HEK293 (cell line): ENCODE measurements at regions not wholly inside any gene's neighbourhood (a gene's known extent, or its start where the extent isn't known, plus 50 kb on each side); places are given as distances from the start of the nearest gene placed in this dataset.

ENCODE experiments used
- CTCF ChIA-PET: fragments of 350-600 bp; formaldehyde crosslinking; extraction: SDS; loops from one replicate; lab custom pipeline; 2021; ENCODE audit warnings: antibody characterized with exemption; lab: Yijun Ruan, JAX
- POLR2A ChIA-PET: fragments of 300-600 bp; formaldehyde crosslinking; extraction: SDS; loops from one replicate; lab custom pipeline; 2020; ENCODE audit warnings: antibody characterized with exemption, inconsistent platforms; lab: Yijun Ruan, JAX
- H3K27ac ChIP-seq: fragments of 200-500 bp; sonication (Bioruptor generic); 2 replicates; pipeline ENCODE4 v1.5.1; 2014; ENCODE audit warnings: low read depth, low read length, control low read depth, inconsistent platforms; ENCODE audit errors: extremely low read depth
- H3K36me3 ChIP-seq, 2 experiments: fragments of 200-500 bp in 1 of 2; sonication (Bioruptor generic) in 1 of 2; 1 replicate in 1 of 2; 2 replicates in 1 of 2; pipeline ENCODE4 v1.5.1; 2014 to 2017; ENCODE audit warnings: inconsistent platforms in 2 of 2, low read length in 2 of 2; ENCODE audit not compliant: control insufficient read depth in 2 of 2, insufficient read depth in 1 of 2
- H3K4me1 ChIP-seq: fragments of 200-500 bp; sonication (Bioruptor generic); 2 replicates; pipeline ENCODE4 v1.5.1; 2014; ENCODE audit warnings: mild to moderate bottlenecking, low read length, inconsistent platforms; ENCODE audit not compliant: control insufficient read depth, insufficient read depth
- H3K4me3 ChIP-seq: 2 replicates; pipeline ENCODE4 v1.5.1; 2011; ENCODE audit warnings: low read depth, mild to moderate bottlenecking, control low read depth, low read length, moderate library complexity
- H3K9me3 ChIP-seq: fragments of 200-500 bp; sonication (Bioruptor generic); 2 replicates; pipeline ENCODE4 v1.5.1; 2014; ENCODE audit warnings: low read depth, low read length, inconsistent platforms; ENCODE audit not compliant: control insufficient read depth, insufficient read depth
- BCL6B ChIP-seq: fragments of 450-650 bp; formaldehyde crosslinking; IDR thresholded peaks from 2 replicates; pipeline ENCODE4 v1.5.1; 2017; ENCODE audit warnings: missing biosample characterization, missing genetic modification characterization
- KLF1 ChIP-seq: fragments of 450-650 bp; formaldehyde crosslinking; IDR thresholded peaks from 2 replicates; pipeline ENCODE4 v1.5.1; 2016; ENCODE audit warnings: missing biosample characterization, missing genetic modification characterization
- OSR2 ChIP-seq: fragments of 450-650 bp; formaldehyde crosslinking; IDR thresholded peaks from 2 replicates; pipeline ENCODE4 v1.5.1; 2016; ENCODE audit warnings: missing biosample characterization, missing genetic modification characterization
- ZNF114 ChIP-seq: fragments of 450-650 bp; formaldehyde crosslinking; IDR thresholded peaks from 2 replicates; pipeline ENCODE4 v1.5.0; 2017; ENCODE audit warnings: missing biosample characterization, missing genetic modification characterization
- ZNF18 ChIP-seq: fragments of 450-650 bp; formaldehyde crosslinking; IDR thresholded peaks from 2 replicates; pipeline ENCODE4 v1.5.1; 2016; ENCODE audit warnings: missing biosample characterization, missing genetic modification characterization
- ZNF19 ChIP-seq: fragments of 450-650 bp; formaldehyde crosslinking; IDR thresholded peaks from 2 replicates; pipeline ENCODE4; 2016; ENCODE audit warnings: missing biosample characterization, missing genetic modification characterization, low read depth
- ZNF2 ChIP-seq: fragments of 450-650 bp; formaldehyde crosslinking; IDR thresholded peaks from 2 replicates; pipeline ENCODE4 v1.5.1; 2016; ENCODE audit warnings: missing biosample characterization, missing genetic modification characterization
- ZNF202 ChIP-seq: fragments of 450-650 bp; formaldehyde crosslinking; IDR thresholded peaks from 2 replicates; pipeline ENCODE4 v1.5.1; 2016; ENCODE audit warnings: missing biosample characterization, missing genetic modification characterization, borderline replicate concordance
- ZNF292 ChIP-seq: fragments of 450-650 bp; formaldehyde crosslinking; IDR thresholded peaks from 2 replicates; pipeline ENCODE4 v1.5.1; 2016; ENCODE audit warnings: low read depth, missing biosample characterization, missing genetic modification characterization, borderline replicate concordance
- ZNF311 ChIP-seq: fragments of 450-650 bp; formaldehyde crosslinking; IDR thresholded peaks from 2 replicates; pipeline ENCODE4 v1.5.1; 2017; ENCODE audit warnings: missing biosample characterization, missing genetic modification characterization, borderline replicate concordance
- ZNF354C ChIP-seq: fragments of 450-650 bp; formaldehyde crosslinking; IDR thresholded peaks from 2 replicates; pipeline ENCODE4 v1.5.1; 2016; ENCODE audit warnings: missing biosample characterization, missing genetic modification characterization, low read depth, borderline replicate concordance
- ZNF366 ChIP-seq: fragments of 450-650 bp; formaldehyde crosslinking; conservative IDR thresholded peaks from 2 replicates; pipeline ENCODE4 v1.5.1; 2016; ENCODE audit warnings: missing biosample characterization, missing genetic modification characterization
- ZNF423 ChIP-seq: fragments of 450-650 bp; formaldehyde crosslinking; IDR thresholded peaks from 2 replicates; pipeline ENCODE4 v1.5.1; 2016; ENCODE audit warnings: missing biosample characterization, missing genetic modification characterization
- ZNF48 ChIP-seq: fragments of 450-650 bp; formaldehyde crosslinking; IDR thresholded peaks from 2 replicates; pipeline ENCODE4 v1.5.1; 2016; ENCODE audit warnings: missing biosample characterization, missing genetic modification characterization
- ZNF530 ChIP-seq: fragments of 450-650 bp; formaldehyde crosslinking; IDR thresholded peaks from 2 replicates; pipeline ENCODE4 v1.5.1; 2016; ENCODE audit warnings: low read depth, missing biosample characterization, missing genetic modification characterization
- ZSCAN4 ChIP-seq: fragments of 450-650 bp; formaldehyde crosslinking; IDR thresholded peaks from 2 replicates; pipeline ENCODE4 v1.5.1; 2017; ENCODE audit warnings: missing biosample characterization, missing genetic modification characterization
- ZSCAN5A ChIP-seq: fragments of 450-650 bp; formaldehyde crosslinking; IDR thresholded peaks from 2 replicates; pipeline ENCODE4 v1.5.1; 2016; ENCODE audit warnings: missing biosample characterization, missing genetic modification characterization

GRCh38 chr13:76175961-76176725 is 540.0 kb downstream of the LMO7 start:
- no peak overlapping the region for H3K27ac ChIP-seq
- H3K36me3 ChIP-seq = no peaks in the 10 kb centered on the region
- TF ChIP-seq ZNF202 (tag by site-specific recombination) = no peak
- TF ChIP-seq ZNF530 (tag by site-specific recombination) = no peak
- no peak for TF ChIP-seq ZNF48 (tag by site-specific recombination)
- no peak overlapping the region for H3K4me3 ChIP-seq
- H3K9me3 ChIP-seq = no peaks in the 10 kb centered on the region
- ChIA-PET CTCF (no interaction called here), POLR2A (no interaction called here)
- H3K4me1 ChIP-seq = no peaks in the 10 kb centered on the region

GRCh38 chr13:76168661-76169060 is 532.5 kb downstream of the LMO7 start:
- TF ChIP-seq ZNF366 (tag by site-specific recombination) = no peak
- no peak for TF ChIP-seq ZNF311 (tag by site-specific recombination)
- TF ChIP-seq ZNF292 = no peak
- no peak for TF ChIP-seq ZNF19 (tag by site-specific recombination)
- TF ChIP-seq ZNF18 (tag by site-specific recombination) = no peak
- no peak for TF ChIP-seq ZSCAN4
- no peak for TF ChIP-seq OSR2 (tag by site-specific recombination)
- TF ChIP-seq ZNF354C (tag by site-specific recombination) = no peak
- TF ChIP-seq BCL6B (tag by site-specific recombination) = no peak
- no peak for TF ChIP-seq KLF1
- TF ChIP-seq ZNF114 (tag by site-specific recombination) = no peak
- no peak for TF ChIP-seq ZNF423 (tag by site-specific recombination)
- no peak for TF ChIP-seq ZNF2 (tag by site-specific recombination)
- TF ChIP-seq ZSCAN5A (tag by site-specific recombination) = no peak
- ChIA-PET CTCF (no interaction called here), POLR2A (no interaction called here)
- H3K9me3 ChIP-seq = no peaks in the 10 kb centered on the region
- no peaks in the 10 kb centered on the region for H3K4me1 ChIP-seq
- no peaks in the 10 kb centered on the region for H3K36me3 ChIP-seq
- H3K27ac ChIP-seq = no peak overlapping the region
- no peak overlapping the region for H3K4me3 ChIP-seq
